WTC11 (cell line): ENCODE measurements at regions not wholly inside any gene's neighbourhood (a gene's known extent, or its start where the extent isn't known, plus 50 kb on each side); places are given as distances from the start of the nearest gene placed in this dataset.

Source experiments
- ATF6 ChIP-seq: sonication (generic); formaldehyde crosslinking; IDR thresholded peaks from 2 replicates; pipeline ENCODE4 v1.8.1; 2023; ENCODE audit warnings: mild to moderate bottlenecking, missing genetic modification reagents
- STAT6 ChIP-seq: sonication (generic); formaldehyde crosslinking; conservative IDR thresholded peaks from 2 replicates; pipeline ENCODE4 v1.8.1; 2023; ENCODE audit warnings: mild to moderate bottlenecking, low read depth, missing genetic modification reagents, moderate library complexity

- no peak for TF ChIP-seq ATF6
- TF ChIP-seq STAT6 (CRISPR knock-in tag): no peak
These were observed 144.4 kb upstream of the SSTR4 start for GRCh38 chr20:22890594-22891300.
